Mesothelial cell of epicardium (in vitro differentiated cells): ENCODE measurements at regions not wholly inside any gene's neighbourhood (a gene's known extent, or its start where the extent isn't known, plus 50 kb on each side); places are given as distances from the start of the nearest gene placed in this dataset.
"Not testable (repeated sequence)": the region's sequence is repeated elsewhere in the genome, so short reads cannot be mapped to it uniquely, and the experiment has no call there.

Experiments used
- DNase-seq, 2 experiments: peaks; one replicate each; pipeline ENCODE4 v3.0.0; 2021; ENCODE audit warnings: low spot score in 2 of 2; ENCODE audit not compliant: unreplicated experiment in 2 of 2
- H3K27ac Mint-ChIP-seq: 2 replicates; pipeline ENCODE4 v1.8.0; 2021; ENCODE audit warnings: mixed read lengths
- H3K27me3 Mint-ChIP-seq: 2 replicates; pipeline ENCODE4 v1.8.0; 2021; ENCODE audit warnings: low read depth, mixed read lengths
- H3K36me3 Mint-ChIP-seq: 2 replicates; pipeline ENCODE4 v1.8.0; 2021; ENCODE audit warnings: mixed read lengths
- H3K4me1 Mint-ChIP-seq: 2 replicates; pipeline ENCODE4 v1.8.0; 2021; ENCODE audit warnings: mixed read lengths
- H3K4me3 Mint-ChIP-seq: 2 replicates; pipeline ENCODE4 v1.8.0; 2021; ENCODE audit warnings: mild to moderate bottlenecking, moderate library complexity, mixed read lengths
- H3K9me3 Mint-ChIP-seq: 2 replicates; pipeline ENCODE4 v1.8.0; 2021; ENCODE audit warnings: mixed read lengths
- CTCF ChIP-seq: fragments of 200-600 bp; sonication (generic); IDR thresholded peaks from one replicate; pipeline ENCODE4 v1.5.0; 2021; ENCODE audit warnings: antibody characterized with exemption; ENCODE audit not compliant: unreplicated experiment

DNA sequence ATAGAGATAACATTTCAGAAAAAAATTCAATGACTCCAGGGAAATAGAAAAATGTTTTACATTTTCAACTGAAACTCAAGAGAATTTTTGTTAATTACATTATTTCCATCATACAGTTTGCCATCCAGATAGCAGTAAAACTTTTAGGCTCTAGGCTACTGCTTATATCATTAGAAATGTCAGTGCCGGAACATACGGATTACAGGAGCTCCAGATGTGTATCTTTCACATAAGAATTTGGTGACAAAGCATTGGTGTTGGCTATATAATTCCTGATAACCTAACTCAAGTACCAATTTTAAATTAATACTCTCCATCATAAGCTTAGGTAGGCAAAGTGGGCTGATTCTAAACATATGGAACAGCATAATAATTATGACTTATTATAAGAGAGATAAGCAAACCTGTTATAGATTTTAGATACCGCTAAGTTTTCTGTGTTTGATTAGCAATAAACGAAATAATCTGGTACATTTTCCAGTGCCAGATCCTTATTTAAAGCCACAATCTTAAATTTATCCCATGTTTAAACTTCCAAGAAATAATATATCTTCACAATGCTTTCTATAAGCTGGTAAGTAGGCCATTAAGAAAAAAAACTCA, 637.9 kb downstream of the NXPH1 start:
- Mint-ChIP-seq H3K27me3 (no peaks in the 10 kb centered on the region), H3K9me3 (peaks cover 21% of the 10 kb centered on the region), H3K4me3 (no peak overlapping the region), H3K27ac (no peak overlapping the region), H3K36me3 (no peaks in the 10 kb centered on the region), H3K4me1 (no peaks in the 10 kb centered on the region)
- no peak for TF ChIP-seq CTCF
- no peak for DNase-seq

GRCh38 chr7:9075774-9076173, 642.4 kb downstream of the NXPH1 start:
- not testable (repeated sequence) for H3K27ac Mint-ChIP-seq, DNase-seq, H3K27me3 Mint-ChIP-seq, H3K4me1 Mint-ChIP-seq, H3K4me3 Mint-ChIP-seq, H3K36me3 Mint-ChIP-seq
- peaks cover 13% of the 10 kb centered on the region for H3K9me3 Mint-ChIP-seq

DNA sequence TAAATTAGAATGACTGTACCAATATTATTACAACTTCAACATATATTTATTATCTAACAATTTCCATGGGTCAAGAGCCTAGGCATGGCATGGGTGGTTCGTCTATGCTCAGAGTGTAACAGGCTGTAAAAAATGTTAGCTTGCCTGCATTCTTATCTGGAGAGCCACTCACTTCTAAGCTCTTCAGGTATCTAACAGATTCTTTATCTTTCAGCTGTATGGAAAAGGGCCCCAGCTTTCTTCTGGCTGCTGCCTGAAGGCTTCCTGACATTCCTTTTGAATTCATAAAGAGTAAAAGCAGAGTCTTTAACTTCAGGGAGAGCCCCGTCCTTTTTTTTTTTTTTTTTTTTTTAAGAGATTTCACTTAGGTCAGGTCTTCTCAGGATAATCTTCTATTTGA, 648.8 kb downstream of the NXPH1 start:
- no peak overlapping the region for H3K27ac Mint-ChIP-seq
- no peak for DNase-seq

DNA sequence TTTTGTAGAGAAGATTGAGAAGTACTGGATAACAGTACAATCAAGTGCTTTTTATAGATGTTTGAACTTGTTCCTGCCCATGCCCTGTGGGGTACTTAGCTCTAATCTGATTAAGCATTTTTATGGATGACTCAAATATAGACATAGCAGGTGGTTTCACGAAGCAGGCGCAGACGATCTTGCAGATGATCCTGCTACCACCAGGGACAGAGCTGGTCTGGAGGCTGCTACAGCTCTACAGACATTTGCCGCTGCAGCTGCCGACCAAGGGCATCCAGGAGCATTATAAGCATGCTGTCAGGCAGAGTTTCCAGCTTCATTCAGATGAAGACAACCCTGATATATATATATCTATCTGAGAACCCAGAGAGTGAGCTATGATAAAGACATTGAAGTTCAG, 650.4 kb downstream of the NXPH1 start:
- Mint-ChIP-seq H3K27ac (no peak overlapping the region), H3K36me3 (no peaks in the 10 kb centered on the region), H3K4me1 (peaks cover 11% of the 10 kb centered on the region), H3K9me3 (peaks cover 13% of the 10 kb centered on the region), H3K4me3 (no peak overlapping the region), H3K27me3 (peaks cover 2% of the 10 kb centered on the region)
- TF ChIP-seq CTCF, result no peak
- no peak for DNase-seq

More for the DNA sequence above, 648.8 kb downstream of the NXPH1 start:
- Mint-ChIP-seq H3K4me3 (no peak overlapping the region), H3K9me3 (peaks cover 13% of the 10 kb centered on the region), H3K4me1 (peaks cover 13% of the 10 kb centered on the region), H3K36me3 (no peaks in the 10 kb centered on the region), H3K27me3 (peaks cover 2% of the 10 kb centered on the region)
- no peak for TF ChIP-seq CTCF

DNA sequence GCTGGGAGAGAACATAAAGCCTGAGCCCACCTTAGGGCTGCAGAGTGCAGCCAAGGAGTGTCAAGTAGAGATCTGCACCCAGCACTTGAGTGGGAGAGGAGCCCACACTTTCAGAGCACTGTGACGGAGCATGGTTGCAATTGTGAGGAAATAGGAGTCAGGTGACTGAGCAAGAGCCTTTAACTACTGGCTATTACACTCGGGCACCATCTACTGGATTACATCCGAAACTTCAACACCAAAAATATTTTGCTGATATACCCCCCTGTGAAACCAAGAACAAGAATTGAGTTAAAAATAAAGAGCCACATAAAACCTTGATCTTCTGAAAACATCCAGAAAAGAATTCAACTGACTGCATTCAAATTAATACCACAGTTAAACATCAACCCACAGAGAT, 657.9 kb downstream of the NXPH1 start:
- Mint-ChIP-seq H3K36me3 (no peaks in the 10 kb centered on the region), H3K27ac (no peak overlapping the region), H3K27me3 (no peaks in the 10 kb centered on the region), H3K9me3 (peaks cover 33% of the 10 kb centered on the region), H3K4me1 (no peaks in the 10 kb centered on the region), H3K4me3 (no peak overlapping the region)
- TF ChIP-seq CTCF, result no peak
- DNase-seq, result no peak

DNA sequence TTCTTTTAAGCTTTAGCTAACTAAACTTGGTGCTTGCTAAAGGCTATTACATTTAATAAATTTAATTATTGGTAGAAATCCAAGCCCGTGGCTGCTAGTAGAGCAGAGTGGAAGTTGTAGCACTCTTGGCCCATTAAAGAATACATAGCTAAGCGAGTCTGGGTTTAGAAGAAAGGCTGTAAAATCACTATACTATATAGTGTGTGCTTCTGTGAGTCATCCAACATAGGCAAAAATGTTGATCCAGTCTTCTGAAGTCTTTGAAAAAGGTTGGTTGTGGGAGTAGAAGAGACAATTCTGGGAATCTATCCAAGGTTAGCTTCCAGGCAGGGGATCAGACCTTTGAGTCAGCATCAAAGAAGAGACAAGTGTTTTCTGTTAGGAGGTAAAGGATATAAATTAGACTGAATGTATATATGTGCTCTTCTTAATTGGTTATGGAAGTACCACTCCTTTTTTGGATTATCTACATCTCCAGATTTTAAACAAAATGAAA, 664.2 kb downstream of the NXPH1 start:
- TF ChIP-seq CTCF, result no peak
- no peak overlapping the region for H3K27ac Mint-ChIP-seq
- H3K4me3 Mint-ChIP-seq, result no peak overlapping the region
- no peak for DNase-seq
- H3K4me1 Mint-ChIP-seq, result peaks cover 9% of the 10 kb centered on the region
- H3K36me3 Mint-ChIP-seq, result peaks cover 2% of the 10 kb centered on the region
- no peaks in the 10 kb centered on the region for H3K27me3 Mint-ChIP-seq
- peaks cover 30% of the 10 kb centered on the region for H3K9me3 Mint-ChIP-seq
